HG03342 (cell line): ENCODE measurements at regions not wholly inside any gene's neighbourhood (a gene's known extent, or its start where the extent isn't known, plus 50 kb on each side); places are given as distances from the start of the nearest gene placed in this dataset.
"Not testable (repeated sequence)": the region's sequence is repeated elsewhere in the genome, so short reads cannot be mapped to it uniquely, and the experiment has no call there.

Experiments used
- ATAC-seq: cut with Tn5 transposase; IDR thresholded peaks from one replicate; pipeline ENCODE4 v1.9.1; 2021; ENCODE audit warnings: mild to moderate bottlenecking, moderate library complexity; ENCODE audit not compliant: unreplicated experiment

DNA sequence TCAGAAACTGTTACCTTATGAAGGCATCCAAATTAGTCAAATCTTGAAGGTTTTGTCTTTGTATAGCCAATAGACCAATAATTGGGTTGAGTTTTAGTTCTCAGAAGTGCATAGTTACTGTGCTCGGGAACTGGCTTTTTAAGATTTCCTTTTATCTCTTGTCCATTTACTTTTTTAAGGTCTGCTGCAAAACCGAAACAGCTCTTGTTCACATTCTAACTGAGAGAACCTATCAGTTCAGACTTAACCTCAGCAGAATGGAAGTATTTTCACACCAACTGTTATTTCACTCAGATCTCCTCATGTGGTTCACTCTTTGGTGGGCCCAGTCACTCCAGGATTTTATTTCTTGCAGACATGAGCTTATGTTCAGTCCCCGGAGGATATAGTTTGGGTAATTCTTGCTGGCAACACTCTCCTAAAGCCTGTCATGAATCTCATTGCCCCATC, 55.5 kb downstream of the TPBG start:
- ATAC-seq, result no peak

- no peak for ATAC-seq
Measured at GRCh38 chr6:82419859-82420258, 56.2 kb downstream of the TPBG start.

DNA sequence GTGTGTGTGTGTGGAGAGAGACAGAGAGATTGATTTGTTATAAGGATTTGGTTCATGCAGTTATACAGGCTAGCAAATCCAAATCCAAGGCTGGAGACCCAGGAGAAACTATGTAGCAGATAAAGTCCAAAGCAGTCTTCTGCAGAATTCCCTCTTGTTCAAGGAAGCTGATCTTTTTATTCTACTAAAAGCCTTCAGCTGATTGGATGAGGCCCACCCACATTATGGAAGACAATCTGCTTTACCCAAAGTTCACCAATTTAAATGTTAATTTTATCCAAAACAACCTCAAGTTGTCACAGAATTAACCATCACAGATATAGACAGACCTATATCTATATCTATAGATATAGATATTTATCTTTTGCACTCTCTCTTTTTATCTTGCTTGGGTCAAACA, 67.0 kb downstream of the TPBG start:
- ATAC-seq, result no peak

DNA sequence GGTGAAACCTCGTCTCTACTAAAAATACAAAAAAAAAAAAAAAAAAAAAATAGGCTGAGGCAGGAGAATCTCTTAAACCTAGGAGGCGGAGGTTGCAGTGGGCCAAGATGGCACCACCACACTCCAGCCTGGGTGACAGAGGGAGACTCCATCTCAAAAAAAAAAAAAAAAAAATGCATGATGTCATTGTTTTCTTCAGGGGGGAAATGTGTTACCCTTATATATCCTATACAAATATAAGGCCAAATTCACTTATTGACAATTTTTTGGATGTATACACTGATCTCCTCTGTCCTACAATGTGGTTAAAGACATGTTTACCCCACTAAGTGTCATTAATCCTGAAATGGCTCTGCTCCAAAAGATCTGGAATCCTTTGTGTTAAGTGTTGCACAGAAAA, 73.1 kb downstream of the TPBG start:
- ATAC-seq, result no peak

GRCh38 chr6:82437701-82438100, 74.1 kb downstream of the TPBG start:
- ATAC-seq, result no peak

DNA sequence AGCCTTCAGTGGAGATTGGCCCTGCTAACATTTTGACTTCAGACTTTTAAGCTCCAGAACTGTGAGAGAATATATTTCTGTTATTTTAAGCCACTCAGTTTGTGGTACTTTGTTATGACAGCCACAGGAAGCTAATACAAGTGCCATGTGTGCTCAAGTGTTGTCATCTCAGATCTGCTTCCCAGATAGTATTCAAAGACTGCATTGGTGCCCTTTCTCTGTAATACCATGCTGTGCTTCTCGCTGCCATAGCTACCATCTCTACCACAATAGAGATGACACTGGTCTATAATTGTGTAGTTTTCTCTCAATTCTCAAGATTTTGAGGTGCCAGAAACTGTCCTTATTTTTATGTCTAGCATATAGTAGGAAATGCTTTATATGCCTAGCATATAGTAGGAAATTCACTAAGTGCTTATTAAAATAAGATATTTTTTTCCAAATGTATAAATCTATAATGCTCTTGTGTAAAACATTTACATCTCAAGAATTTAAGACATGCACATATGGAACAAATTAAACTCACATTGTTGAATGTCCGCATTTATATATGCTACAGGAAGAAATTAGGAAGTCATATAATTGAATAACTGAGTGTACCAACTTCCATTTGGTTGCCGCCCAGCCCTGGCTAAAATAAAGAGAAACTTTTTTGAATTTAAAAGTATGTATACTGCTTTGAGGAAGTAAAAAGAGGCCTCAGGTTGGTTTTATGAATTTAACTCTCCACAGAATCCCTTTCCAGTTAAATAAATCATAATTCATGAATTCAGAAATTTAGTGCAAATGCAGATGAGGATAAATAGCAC, 77.6 kb downstream of the TPBG start:
- no peak for ATAC-seq

GRCh38 chr6:82442061-82442719, 78.6 kb downstream of the TPBG start:
- no peak for ATAC-seq

DNA sequence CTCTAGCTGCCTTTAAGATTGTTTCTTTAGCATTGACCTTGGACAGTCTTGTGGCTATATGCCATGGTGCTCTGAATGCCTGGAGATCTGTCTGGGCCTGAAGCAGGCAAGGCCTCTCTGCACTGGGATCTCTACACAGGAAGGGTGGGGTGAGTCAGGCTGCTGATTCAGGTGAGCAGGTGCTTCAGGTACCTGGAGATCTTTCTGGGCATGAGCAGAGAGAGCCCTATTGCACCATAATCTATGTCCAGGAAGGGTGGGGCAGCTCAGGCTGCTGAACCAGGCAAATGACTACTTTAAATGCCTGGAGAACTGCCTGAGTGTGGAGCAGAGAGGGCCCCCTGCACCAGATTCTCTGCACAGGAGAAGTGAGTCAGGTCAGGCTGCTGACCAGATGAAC, 94.5 kb downstream of the TPBG start:
- no peak for ATAC-seq

DNA sequence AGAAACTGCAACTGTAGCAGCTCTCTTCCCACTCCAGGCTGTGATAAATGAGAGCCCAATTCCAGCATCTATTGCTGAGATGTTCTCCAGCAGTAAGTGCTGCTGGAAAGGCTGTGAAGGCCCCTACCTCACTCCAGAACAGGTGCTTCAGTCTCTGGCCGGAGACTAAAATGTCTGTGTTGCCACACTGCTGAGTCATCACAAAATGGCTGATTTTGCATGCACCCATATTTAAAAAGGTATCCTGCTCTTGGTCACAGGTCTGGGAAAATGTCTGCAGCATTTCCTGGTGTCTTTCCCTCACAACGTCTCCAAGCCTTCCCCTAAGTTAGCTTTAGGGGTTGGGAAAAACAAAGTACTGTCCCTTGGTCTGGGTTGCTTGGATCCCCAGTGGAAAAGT, 95.1 kb downstream of the TPBG start:
- ATAC-seq, result no peak

- ATAC-seq, result no peak
Measured at GRCh38 chr6:82461536-82461935, 97.9 kb downstream of the TPBG start.

GRCh38 chr6:82467338-82467737, 103.7 kb downstream of the TPBG start:
- no peak for ATAC-seq

DNA sequence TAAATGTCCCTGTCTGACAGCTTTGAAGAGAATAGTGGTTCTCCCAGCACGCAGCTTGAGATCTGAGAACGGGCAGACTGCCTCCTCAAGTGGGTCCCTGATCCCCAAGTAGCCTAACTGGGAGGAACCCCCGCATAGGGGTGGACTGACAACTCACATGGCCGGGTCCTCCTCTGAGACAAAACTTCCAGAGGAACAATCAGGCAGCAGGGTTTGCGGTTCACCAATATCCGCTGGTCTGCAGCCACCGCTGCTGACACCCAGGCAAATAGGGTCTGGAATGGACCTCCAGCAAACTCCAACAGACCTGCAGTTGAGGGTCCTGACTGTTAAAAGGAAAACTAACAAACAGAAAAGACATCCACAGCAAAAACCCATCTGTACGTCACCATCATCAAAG, 106.5 kb downstream of the TPBG start:
- not testable (repeated sequence) for ATAC-seq

DNA sequence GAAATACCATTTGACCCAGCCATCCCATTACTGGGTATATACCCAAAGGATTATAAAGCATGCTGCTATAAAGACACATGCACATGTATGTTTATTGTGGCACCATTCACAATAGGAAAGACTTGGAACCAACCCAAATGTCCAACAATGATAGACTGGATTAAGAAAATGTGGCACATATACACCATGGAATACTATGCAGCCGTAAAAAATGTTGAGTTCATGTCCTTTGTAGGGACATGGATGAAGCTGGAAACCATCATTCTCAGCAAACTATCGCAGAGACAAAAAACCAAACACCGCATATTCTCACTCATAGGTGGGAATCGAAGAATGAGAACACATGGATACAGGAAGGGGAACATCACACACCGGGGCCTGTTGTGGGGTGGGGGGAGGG, 111.5 kb downstream of the TPBG start:
- not testable (repeated sequence) for ATAC-seq

DNA sequence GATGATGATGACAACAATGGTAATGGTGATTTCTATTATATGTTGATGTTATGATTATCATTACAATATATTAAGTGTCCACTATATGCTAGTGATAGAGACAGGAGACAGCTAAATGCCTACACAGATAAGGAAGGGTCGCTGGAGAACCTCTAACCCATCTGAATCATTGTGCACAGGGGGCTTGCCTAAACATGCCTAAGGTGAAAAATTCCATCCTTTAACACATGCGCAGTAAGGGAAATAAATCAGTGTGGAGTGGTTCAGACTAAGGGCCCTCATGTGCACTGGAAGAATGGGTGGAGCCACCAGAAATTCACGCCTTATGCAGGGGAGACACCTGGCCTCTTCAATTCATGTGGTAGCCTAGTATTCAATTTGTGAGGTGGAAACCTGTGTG, 120.4 kb downstream of the TPBG start:
- no peak for ATAC-seq

GRCh38 chr6:82484737-82485626, 121.4 kb downstream of the TPBG start:
- ATAC-seq, result no peak

DNA sequence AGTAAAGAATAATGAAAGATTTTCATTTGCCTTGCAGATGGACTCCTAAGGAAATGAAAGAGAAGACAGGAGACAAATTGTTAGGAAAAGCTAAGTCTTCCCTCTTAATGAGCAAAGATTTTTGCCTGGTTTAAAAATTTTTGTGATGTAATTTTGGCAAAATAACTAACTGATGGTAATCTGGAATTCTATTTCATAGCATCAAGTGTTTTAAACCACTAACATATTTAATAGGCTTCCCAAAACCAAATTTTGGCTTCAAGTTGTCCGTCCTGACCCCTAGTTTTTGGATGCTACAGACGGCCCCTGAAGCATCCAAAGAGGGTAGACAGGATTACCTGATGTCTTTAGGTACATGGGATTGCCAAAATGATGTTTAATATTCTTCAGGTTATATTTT, 124.3 kb downstream of the TPBG start:
- ATAC-seq, result no peak

DNA sequence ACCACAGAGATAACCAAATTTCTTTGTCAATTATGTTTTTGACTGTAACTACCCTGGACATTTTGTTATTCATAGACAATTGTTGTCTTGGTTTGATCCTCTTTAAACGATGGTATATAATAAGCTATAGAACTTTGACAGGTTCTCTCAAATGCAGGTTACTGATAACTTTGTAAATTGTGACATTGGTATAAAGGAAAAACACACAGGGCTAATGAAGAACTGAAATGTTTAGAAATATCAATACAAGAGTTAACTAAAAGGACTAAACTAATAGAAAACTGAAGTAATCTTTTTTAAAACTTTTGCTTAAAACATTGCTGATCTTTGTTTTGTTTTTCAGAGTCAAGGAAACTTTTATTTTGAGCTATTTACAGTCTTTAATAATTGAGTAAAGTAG, 124.8 kb downstream of the TPBG start:
- ATAC-seq, result no peak

- ATAC-seq, result no peak
Measured at GRCh38 chr6:82492134-82492533, 128.5 kb downstream of the TPBG start.

- ATAC-seq, result no peak
Measured at GRCh38 chr6:82493467-82493866, 129.8 kb downstream of the TPBG start.

GRCh38 chr6:82494367-82494766, 130.8 kb downstream of the TPBG start:
- ATAC-seq, result no peak

DNA sequence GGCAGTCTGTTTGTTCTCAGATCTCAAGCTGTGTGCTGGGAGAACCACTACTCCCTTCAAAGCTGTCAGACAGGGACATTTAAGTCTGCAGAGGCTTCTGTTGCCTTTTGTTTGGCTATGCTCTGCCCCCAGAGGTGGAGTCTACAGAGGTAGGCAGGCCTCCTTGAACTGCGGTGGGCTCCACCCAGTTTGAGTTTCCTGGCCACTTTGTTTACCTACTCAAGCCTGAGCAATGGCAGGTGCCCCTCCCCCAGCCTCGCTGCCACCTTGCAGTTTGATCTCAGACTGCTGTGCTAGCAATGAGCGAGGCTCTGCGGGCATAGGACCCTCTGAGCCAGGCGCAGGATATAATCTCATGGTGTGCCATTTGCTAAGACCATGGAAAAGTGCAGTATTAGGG, 138.3 kb downstream of the TPBG start:
- not testable (repeated sequence) for ATAC-seq
